IMR-90 (cell line): ENCODE measurements at regions not wholly inside any gene's neighbourhood (a gene's known extent, or its start where the extent isn't known, plus 50 kb on each side); places are given as distances from the start of the nearest gene placed in this dataset.

Experiments used
- ATAC-seq: fragments of 200-7000 bp; cut with Tn5 transposase; 2 replicates; pipeline ENCODE4 v1.9.1; 2020; ENCODE audit warnings: low read depth, mild to moderate bottlenecking, moderate library complexity
- BruUV-seq: library from RNA; stranded (reverse); fragments of 400-500 nt; replicated peaks from 2 replicates; lab custom pipeline; 2021; lab: Mats Ljungman, UMichigan
- CTCF ChIA-PET: fragments of 300-600 bp; formaldehyde crosslinking; extraction: SDS; loops from one replicate; lab custom pipeline; 2021; ENCODE audit warnings: antibody characterized with exemption; lab: Yijun Ruan, JAX
- POLR2A ChIA-PET: fragments of 300-600 bp; sonication (Branson Sonifier 250); formaldehyde crosslinking; loops from one replicate; lab custom pipeline; 2022; ENCODE audit warnings: antibody characterized with exemption; ENCODE audit not compliant: unreplicated experiment; lab: Charles Lee
- DNase-seq: peaks from one replicate; pipeline ENCODE4 v3.0.0; 2013
- H2AFZ ChIP-seq: replicated peaks from 2 replicates; pipeline ENCODE3; 2013; ENCODE audit warnings: low read length, mild to moderate bottlenecking; ENCODE audit not compliant: poor library complexity
- H2AK5ac ChIP-seq: 2 replicates; pipeline ENCODE4 v1.6.1; 2013; ENCODE audit warnings: low read depth, low read length, inconsistent platforms
- H2AK9ac ChIP-seq: replicated peaks from 2 replicates; pipeline ENCODE3; 2013; ENCODE audit warnings: mild to moderate bottlenecking, low read depth, low read length, moderate library complexity; ENCODE audit not compliant: poor library complexity
- H2BK120ac ChIP-seq: 2 replicates; pipeline ENCODE4 v1.6.1; 2013; ENCODE audit warnings: low read depth, low read length, inconsistent platforms
- H2BK15ac ChIP-seq: 3 replicates; pipeline ENCODE4 v1.6.1; 2013; ENCODE audit warnings: low read depth, low read length, inconsistent platforms
- H2BK20ac ChIP-seq: 2 replicates; pipeline ENCODE4 v1.6.1; 2013; ENCODE audit warnings: low read depth, mild to moderate bottlenecking, inconsistent platforms, low read length, moderate library complexity
- H2BK5ac ChIP-seq: 2 replicates; pipeline ENCODE4 v1.6.1; 2013; ENCODE audit warnings: mild to moderate bottlenecking, low read depth, low read length, inconsistent platforms; ENCODE audit not compliant: poor library complexity, severe bottlenecking
- H3K14ac ChIP-seq: replicated peaks from 2 replicates; pipeline ENCODE4 v1.6.1; 2013; ENCODE audit warnings: low read depth, low read length, inconsistent platforms
- H3K18ac ChIP-seq: 2 replicates; pipeline ENCODE4 v1.6.1; 2013; ENCODE audit warnings: low read depth, low read length, control low read depth
- H3K23ac ChIP-seq: 2 replicates; pipeline ENCODE4 v1.6.1; 2013; ENCODE audit warnings: low read depth, low read length, inconsistent platforms
- H3K27ac ChIP-seq: 2 replicates; pipeline ENCODE4 v1.5.1; 2013; ENCODE audit warnings: mild to moderate bottlenecking, control low read depth, low read length; ENCODE audit not compliant: insufficient read depth
- H3K27me3 ChIP-seq: 2 replicates; pipeline ENCODE4 v1.6.1; 2013; ENCODE audit warnings: low read length; ENCODE audit not compliant: control insufficient read depth, insufficient read depth
- H3K36me3 ChIP-seq: 2 replicates; pipeline ENCODE4 v1.6.1; 2013; ENCODE audit warnings: low read length, mixed read lengths; ENCODE audit not compliant: control insufficient read depth, insufficient read depth
- H3K4ac ChIP-seq: 2 replicates; pipeline ENCODE4 v1.6.1; 2013; ENCODE audit warnings: low read depth, low read length, inconsistent platforms
- H3K4me1 ChIP-seq: 2 replicates; pipeline ENCODE4 v1.6.1; 2013; ENCODE audit warnings: low read length, mixed read lengths; ENCODE audit not compliant: control insufficient read depth, insufficient read depth
- H3K4me2 ChIP-seq: 2 replicates; pipeline ENCODE4 v1.6.1; 2013; ENCODE audit warnings: low read depth, mild to moderate bottlenecking, control low read depth, low read length, moderate library complexity
- H3K4me3 ChIP-seq: 2 replicates; pipeline ENCODE4 v1.5.1; 2013; ENCODE audit warnings: low read depth, mild to moderate bottlenecking, control low read depth, low read length, moderate library complexity; ENCODE audit not compliant: insufficient read depth
- H3K56ac ChIP-seq: 2 replicates; pipeline ENCODE4 v1.6.1; 2013; ENCODE audit warnings: low read length, inconsistent platforms; ENCODE audit not compliant: insufficient read depth; ENCODE audit errors: extremely low read depth
- H3K79me1 ChIP-seq, 2 experiments: 2 replicates each; pipeline ENCODE4 v1.6.1; 2013; ENCODE audit warnings: low read length in 2 of 2, inconsistent platforms in 1 of 2, low read depth in 1 of 2
- H3K9ac ChIP-seq: 2 replicates; pipeline ENCODE4 v1.6.1; 2013; ENCODE audit warnings: low read depth, low read length, control low read depth
- H3K9me1 ChIP-seq: 2 replicates; pipeline ENCODE4 v1.6.1; 2013; ENCODE audit warnings: low read length, inconsistent platforms; ENCODE audit not compliant: insufficient read depth
- H3K9me3 ChIP-seq: 2 replicates; pipeline ENCODE4 v1.6.1; 2013; ENCODE audit warnings: low read length; ENCODE audit not compliant: control insufficient read depth, insufficient read depth
- H4K20me1 ChIP-seq: 2 replicates; pipeline ENCODE4 v1.6.1; 2013; ENCODE audit warnings: low read length, inconsistent platforms; ENCODE audit not compliant: insufficient read depth
- H4K5ac ChIP-seq: 2 replicates; pipeline ENCODE4 v1.6.1; 2013; ENCODE audit warnings: mild to moderate bottlenecking, low read depth, low read length, control low read depth
- H4K8ac ChIP-seq, 2 experiments: 2 replicates each; pipeline ENCODE4 v1.6.1; 2013; ENCODE audit warnings: low read depth in 2 of 2, low read length in 2 of 2, control low read depth in 1 of 2, inconsistent platforms in 1 of 2
- H4K91ac ChIP-seq: 2 replicates; pipeline ENCODE4 v1.6.1; 2013; ENCODE audit warnings: low read depth, low read length, inconsistent platforms; ENCODE audit not compliant: insufficient read depth
- BHLHE40 ChIP-seq: fragments of 150-350 bp; IDR thresholded peaks from 2 replicates; pipeline ENCODE4 v1.6.1; 2016; ENCODE audit warnings: mild to moderate bottlenecking, low read depth, low read length
- CEBPB ChIP-seq: IDR thresholded peaks from 2 replicates; pipeline ENCODE4 v1.6.1; 2012; ENCODE audit warnings: low read depth, low read length, improper control_type of control experiment
- CHD1 ChIP-seq: IDR thresholded peaks from 2 replicates; pipeline ENCODE4 v1.6.1; 2012; ENCODE audit warnings: low read depth, low read length, improper control_type of control experiment
- CTCF ChIP-seq: conservative IDR thresholded peaks from 2 replicates; pipeline ENCODE4 v1.5.1; 2012; ENCODE audit warnings: mild to moderate bottlenecking, low read depth, low read length, improper control_type of control experiment
- ELK1 ChIP-seq: fragments of 150-350 bp; IDR thresholded peaks from 2 replicates; pipeline ENCODE4 v1.6.1; 2016; ENCODE audit warnings: low read depth, mild to moderate bottlenecking, low read length, moderate library complexity, borderline replicate concordance
- FOS ChIP-seq: fragments of 150-350 bp; IDR thresholded peaks from 2 replicates; pipeline ENCODE4 v1.6.1; 2016; ENCODE audit warnings: low read depth, low read length
- MAFK ChIP-seq: IDR thresholded peaks from 2 replicates; pipeline ENCODE4 v1.6.1; 2012; ENCODE audit warnings: low read depth, low read length, improper control_type of control experiment
- MAZ ChIP-seq: IDR thresholded peaks from 2 replicates; pipeline ENCODE4 v1.6.1; 2012; ENCODE audit warnings: low read depth, mild to moderate bottlenecking, low read length, improper control_type of control experiment, moderate library complexity, borderline replicate concordance
- MXI1 ChIP-seq: IDR thresholded peaks from 2 replicates; pipeline ENCODE4 v1.6.1; 2012; ENCODE audit warnings: low read depth, mild to moderate bottlenecking, low read length, moderate library complexity, borderline replicate concordance
- NFE2L2 ChIP-seq: fragments of 150-350 bp; IDR thresholded peaks from 2 replicates; pipeline ENCODE4 v1.6.1; 2016; ENCODE audit warnings: low read depth, mild to moderate bottlenecking, low read length
- POLR2A ChIP-seq: IDR thresholded peaks from 2 replicates; pipeline ENCODE4 v1.6.1; 2012; ENCODE audit warnings: mild to moderate bottlenecking, low read depth, low read length
- RAD21 ChIP-seq: IDR thresholded peaks from 2 replicates; pipeline ENCODE4 v1.6.1; 2012; ENCODE audit warnings: low read length, improper control_type of control experiment
- RCOR1 ChIP-seq: IDR thresholded peaks from 2 replicates; pipeline ENCODE4 v1.6.1; 2012; ENCODE audit warnings: mild to moderate bottlenecking, low read length, improper control_type of control experiment; ENCODE audit not compliant: insufficient replicate concordance
- RFX5 ChIP-seq: IDR thresholded peaks from 2 replicates; pipeline ENCODE4 v1.8.0; 2012; ENCODE audit warnings: low read depth, mild to moderate bottlenecking, low read length, moderate library complexity
- SMC3 ChIP-seq: fragments of 150-350 bp; IDR thresholded peaks from 2 replicates; pipeline ENCODE4 v1.6.1; 2016; ENCODE audit warnings: low read depth, mild to moderate bottlenecking, antibody characterized with exemption, low read length, moderate library complexity
- USF2 ChIP-seq: fragments of 150-350 bp; IDR thresholded peaks from 2 replicates; pipeline ENCODE4 v1.6.1; 2017; ENCODE audit warnings: mild to moderate bottlenecking, antibody characterized with exemption, low read length, low read depth
- WGBS, 2 experiments: methylation state at CpG; one replicate each; pipeline versions ENCODE4 v1.1.5 to v1.1.7; 2013; ENCODE audit warnings: missing lambda C conversion rate in 2 of 2; ENCODE audit not compliant: insufficient read length in 1 of 2; ENCODE audit errors: extremely low coverage in 2 of 2; 5-methylcytosine and 5-hydroxymethylcytosine counted together
- dilution Hi-C: fragments of 300-500 bp; cut with HindIII; formaldehyde crosslinking; loops from one replicate; pipeline ENCODE4 v1.14.3; 2018; ENCODE audit warnings: low sequenced_read_pairs; ENCODE audit not compliant: unreplicated experiment
- in situ Hi-C: fragments of 300-500 bp; cut with MboI; formaldehyde crosslinking; loops from 3 replicates; pipeline ENCODE4 v1.14.3; 2019; ENCODE audit warnings: low sequenced_read_pairs, inconsistent platforms, mixed read lengths
- intact Hi-C: fragments of 100-400 bp; cut with micrococcal nuclease; formaldehyde crosslinking; loops from 2 replicates; pipeline ENCODE4 v1.10.0; 2022

GRCh38 chr17:63306855-63307254 is 139.3 kb downstream of the CYB561 start:
- intact Hi-C loops = no loop called here
- 100% methylated on average over 2 of the region's 3 CpGs; no CpG with 5 or more reads in 1 of the 2 experiments for WGBS, 2 experiments
- dilution Hi-C loops = no loop called here

More at GRCh38 chr17:63306855-63307254, 139.3 kb downstream of the CYB561 start:
- no peak overlapping the region for H4K91ac ChIP-seq
- peaks cover 10% of the 10 kb centered on the region; the same call in 1 of the 2 replicates for H3K36me3 ChIP-seq
- POLR2A ChIA-PET = no interaction called here
- TF ChIP-seq SMC3 (no peak), MAFK (no peak), RCOR1 (no peak), CHD1 (no peak), USF2 (no peak), RFX5 (no peak), RAD21 (no peak), POLR2A (no peak), NFE2L2 (no peak), FOS (no peak), MXI1 (no peak), ELK1 (no peak), MAZ (no peak), CTCF (no peak), BHLHE40 (no peak), CEBPB (no peak)
- H3K4me2 ChIP-seq = no peak overlapping the region
- no peak overlapping the region for H2BK120ac ChIP-seq
- H2BK15ac ChIP-seq = no peak overlapping the region
- H3K27me3 ChIP-seq = no peaks in the 10 kb centered on the region
- H3K4me3 ChIP-seq = no peak overlapping the region
- no peak overlapping the region for H2AK9ac ChIP-seq
- H3K9ac ChIP-seq = no peak overlapping the region
- no peak overlapping the region for H2AFZ ChIP-seq
- no peaks in the 10 kb centered on the region; the same call in 1 of the 2 replicates for H4K20me1 ChIP-seq
- no peak overlapping the region for H3K27ac ChIP-seq
- H3K4me1 ChIP-seq = no peaks in the 10 kb centered on the region
- in situ Hi-C loops = no loop called here
- H3K9me1 ChIP-seq = peaks cover 7% of the 10 kb centered on the region; the same call in 1 of the 2 replicates
- CTCF ChIA-PET = no interaction called here
- H2BK20ac ChIP-seq = no peak overlapping the region
- H2BK5ac ChIP-seq = no peak overlapping the region
- no peak overlapping the region for H3K56ac ChIP-seq
- BruUV-seq = no TSS peak
- no peak overlapping the region for H3K18ac ChIP-seq
- DNase-seq (no peak), ATAC-seq (no peak)
- no peaks in the 10 kb centered on the region for H3K9me3 ChIP-seq
- H3K4ac ChIP-seq = no peak overlapping the region
- no peak overlapping the region for H2AK5ac ChIP-seq
- peaks cover 29 to 41% of the 10 kb centered on the region in 2 experiments for H3K79me1 ChIP-seq
- no peak overlapping the region for H4K8ac ChIP-seq
- no peak overlapping the region for H4K5ac ChIP-seq
- H3K14ac ChIP-seq = no peak overlapping the region
- no peak overlapping the region for H3K23ac ChIP-seq
